GM04504 (cell line): ENCODE measurements at regions not wholly inside any gene's neighbourhood (a gene's known extent, or its start where the extent isn't known, plus 50 kb on each side); places are given as distances from the start of the nearest gene placed in this dataset.
"Not testable (repeated sequence)": the region's sequence is repeated elsewhere in the genome, so short reads cannot be mapped to it uniquely, and the experiment has no call there.

Experiments
- DNase-seq: peaks from one replicate; pipeline ENCODE4 v3.0.0-alpha.2; 2012; ENCODE audit warnings: low read depth

DNA sequence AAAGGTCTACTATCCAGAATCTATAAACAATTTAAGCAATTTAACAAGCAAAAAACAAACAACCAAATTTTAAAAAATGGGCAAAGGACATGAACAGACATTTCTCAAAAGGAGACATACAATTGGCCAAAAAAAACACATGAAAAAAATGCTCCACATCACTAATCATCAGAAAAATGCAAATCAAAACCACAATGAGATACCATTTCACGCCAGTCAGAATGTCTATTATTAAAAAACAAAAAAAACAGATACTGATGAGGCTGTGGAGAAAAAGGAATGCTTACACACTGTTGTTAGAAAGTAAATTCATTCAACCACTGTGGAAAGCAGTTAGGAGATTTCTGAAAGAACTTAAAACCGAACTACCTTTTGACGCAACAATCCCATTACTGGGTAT lies 66.4 kb upstream of the SESTD1 start:
- DNase-seq, result no peak

GRCh38 chr2:179322289-179322688 lies 57.7 kb upstream of the SESTD1 start:
- DNase-seq, result no peak

DNA sequence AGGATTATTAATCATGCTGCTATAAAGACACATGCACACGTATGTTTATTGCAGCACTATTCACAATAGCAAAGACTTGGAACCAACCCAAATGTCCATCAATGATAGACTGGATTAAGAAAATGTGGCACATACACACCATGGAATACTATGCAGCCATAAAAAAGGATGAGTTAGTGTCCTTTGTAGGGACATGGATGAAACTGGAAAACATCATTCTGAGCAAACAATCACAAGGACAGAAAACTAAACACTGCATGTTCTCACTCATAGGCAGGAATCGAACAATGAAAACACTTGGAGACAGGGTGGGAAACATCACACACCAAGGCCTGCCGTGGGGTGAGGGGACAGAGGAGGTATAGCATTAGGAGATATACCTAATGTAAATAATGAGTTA lies 56.4 kb upstream of the SESTD1 start:
- DNase-seq, result not testable (repeated sequence)

DNA sequence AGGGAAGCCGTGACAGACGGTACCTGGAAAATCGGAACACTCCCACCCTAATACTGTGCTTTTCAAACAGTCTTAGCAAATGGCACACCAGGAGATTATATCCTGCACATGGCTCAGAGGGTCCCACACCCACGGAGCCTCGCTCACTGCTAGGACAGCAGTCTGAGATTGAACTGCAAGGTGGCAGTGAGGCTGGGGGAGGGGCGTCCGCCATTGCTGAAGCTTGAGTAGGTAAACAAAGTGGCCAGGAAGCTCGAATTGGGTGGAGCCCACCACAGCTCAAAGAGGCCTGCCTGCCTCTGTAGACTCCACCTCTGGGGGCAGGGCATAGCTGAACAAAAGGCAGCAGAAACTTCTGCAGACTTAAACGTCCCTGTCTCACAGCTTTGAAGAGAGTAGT lies 50.1 kb upstream of the SESTD1 start:
- not testable (repeated sequence) for DNase-seq
